Mesenchymal stem cell (in vitro differentiated cells and primary cell): ENCODE measurements at regions not wholly inside any gene's neighbourhood (a gene's known extent, or its start where the extent isn't known, plus 50 kb on each side); places are given as distances from the start of the nearest gene placed in this dataset.

Source experiments
- DNase-seq: peaks from one replicate; pipeline ENCODE4 v3.0.0-alpha.2; 2013
- H2AFZ ChIP-seq: one replicate; pipeline ENCODE4 v1.6.1; 2013; ENCODE audit warnings: low read depth, mild to moderate bottlenecking, control low read depth, inconsistent platforms, low read length, moderate library complexity
- H2AK5ac ChIP-seq: 2 replicates; pipeline ENCODE4 v1.6.1; 2013; ENCODE audit warnings: low read length, moderate library complexity, mild to moderate bottlenecking, inconsistent platforms; ENCODE audit not compliant: severe bottlenecking
- H2BK120ac ChIP-seq: one replicate; pipeline ENCODE4 v1.6.1; 2013; ENCODE audit warnings: low read depth, mild to moderate bottlenecking, inconsistent platforms, low read length, moderate library complexity
- H2BK12ac ChIP-seq, 2 experiments: one replicate each; pipeline ENCODE4 v1.6.1; 2013; ENCODE audit warnings: inconsistent platforms in 2 of 2, low read length in 2 of 2, mild to moderate bottlenecking in 2 of 2, moderate library complexity in 2 of 2, control low read depth in 1 of 2
- H2BK15ac ChIP-seq: one replicate; pipeline ENCODE4 v1.6.1; 2013; ENCODE audit warnings: mild to moderate bottlenecking, low read depth, inconsistent platforms; ENCODE audit not compliant: poor library complexity, severe bottlenecking
- H2BK5ac ChIP-seq: 2 replicates; pipeline ENCODE4 v1.6.1; 2013; ENCODE audit warnings: low read depth, mild to moderate bottlenecking, low read length, control low read depth, inconsistent platforms; ENCODE audit not compliant: poor library complexity, severe bottlenecking
- H3K14ac ChIP-seq, 2 experiments: one replicate each; pipeline ENCODE4 v1.6.1; 2013; ENCODE audit warnings: inconsistent platforms in 2 of 2, low read length in 2 of 2, control low read depth in 1 of 2, mild to moderate bottlenecking in 1 of 2, moderate library complexity in 1 of 2
- H3K18ac ChIP-seq, 2 experiments: one replicate each; pipeline ENCODE4 v1.6.1; 2013; ENCODE audit warnings: inconsistent platforms in 2 of 2, low read length in 2 of 2, control low read depth in 1 of 2, low read depth in 1 of 2, mild to moderate bottlenecking in 1 of 2
- H3K23ac ChIP-seq, 2 experiments: one replicate each; pipeline ENCODE4 v1.6.1; 2013; ENCODE audit warnings: inconsistent platforms in 2 of 2, low read length in 2 of 2, mild to moderate bottlenecking in 2 of 2, moderate library complexity in 2 of 2, control low read depth in 1 of 2
- H3K27ac ChIP-seq: 2 replicates; pipeline ENCODE4 v1.5.1; 2013; ENCODE audit warnings: mild to moderate bottlenecking, moderate library complexity, low read length, control low read depth, inconsistent platforms; ENCODE audit not compliant: poor library complexity, severe bottlenecking
- H3K27me3 ChIP-seq, 2 experiments: 2 replicates each; pipeline versions ENCODE4 v1.6.1 to v1.7.0; 2013; ENCODE audit warnings: low read length in 2 of 2, mild to moderate bottlenecking in 2 of 2, moderate library complexity in 2 of 2, control low read depth in 1 of 2, inconsistent platforms in 1 of 2; ENCODE audit not compliant: control insufficient read depth in 1 of 2, insufficient read depth in 1 of 2
- H3K36me3 ChIP-seq, 2 experiments: 2 replicates each; pipeline versions ENCODE4 v1.6.1 to v1.7.0; 2013; ENCODE audit warnings: low read length in 2 of 2, control low read depth in 1 of 2, inconsistent platforms in 1 of 2, low read depth in 1 of 2, mild to moderate bottlenecking in 1 of 2; ENCODE audit not compliant: insufficient read depth in 2 of 2, control insufficient read depth in 1 of 2
- H3K4ac ChIP-seq, 2 experiments: one replicate each; pipeline ENCODE4 v1.6.1; 2013; ENCODE audit warnings: inconsistent platforms in 2 of 2, low read length in 2 of 2, mild to moderate bottlenecking in 2 of 2, moderate library complexity in 2 of 2, control low read depth in 1 of 2, low read depth in 1 of 2
- H3K4me1 ChIP-seq: 2 replicates; pipeline ENCODE4 v1.6.1; 2013; ENCODE audit warnings: low read depth, low read length, control low read depth; ENCODE audit not compliant: control insufficient read depth, insufficient read depth
- H3K4me2 ChIP-seq: 2 replicates; pipeline ENCODE4 v1.6.1; 2013; ENCODE audit warnings: low read length, mild to moderate bottlenecking, inconsistent platforms; ENCODE audit not compliant: poor library complexity, severe bottlenecking
- H3K4me3 ChIP-seq, 2 experiments: 2 replicates each; pipeline versions ENCODE4 v1.5.1 to v1.7.0; 2013; ENCODE audit warnings: low read length in 2 of 2, mild to moderate bottlenecking in 2 of 2, control low read depth in 1 of 2, low read depth in 1 of 2; ENCODE audit not compliant: insufficient read depth in 1 of 2
- H3K79me1 ChIP-seq: replicated peaks from 2 replicates; pipeline ENCODE4 v1.6.1; 2013; ENCODE audit warnings: mild to moderate bottlenecking, control low read depth, low read length, inconsistent platforms; ENCODE audit not compliant: poor library complexity, severe bottlenecking
- H3K9ac ChIP-seq: 2 replicates; pipeline ENCODE4 v1.7.0; 2013; ENCODE audit warnings: mild to moderate bottlenecking, low read length, moderate library complexity
- H3K9me3 ChIP-seq: 2 replicates; pipeline ENCODE4 v1.7.0; 2013; ENCODE audit warnings: mild to moderate bottlenecking, low read length; ENCODE audit not compliant: control insufficient read depth
- H4K8ac ChIP-seq: one replicate; pipeline ENCODE4 v1.6.1; 2013; ENCODE audit warnings: inconsistent platforms, mild to moderate bottlenecking, low read length, moderate library complexity
- H4K91ac ChIP-seq: one replicate; pipeline ENCODE4 v1.6.1; 2013; ENCODE audit warnings: mild to moderate bottlenecking, low read length, inconsistent platforms
- WGBS: methylation state at CpG from one replicate; pipeline ENCODE4 v1.1.7; 2013; ENCODE audit warnings: mixed read lengths; 5-methylcytosine and 5-hydroxymethylcytosine counted together

GRCh38 chr2:48912110-48912509 is 156.6 kb upstream of the LHCGR start:
- WGBS = no CpG with 5 or more reads among the region's 4 CpGs
- Histone ChIP-seq H2BK120ac (no peak overlapping the region), H3K4me1 (no peaks in the 10 kb centered on the region), H3K23ac (no peak overlapping the region), H3K18ac (no peak overlapping the region), H2AK5ac (no peak overlapping the region), H3K36me3 (no peaks in the 10 kb centered on the region), H3K9ac (no peak overlapping the region), H3K27ac (no peak overlapping the region), H3K27me3 (peaks cover 0 to 3% of the 10 kb centered on the region in 2 experiments), H3K4me3 (no peak overlapping the region), H2BK12ac (no peak overlapping the region), H4K8ac (no peak overlapping the region), H2BK5ac (no peak overlapping the region), H3K4ac (no peak overlapping the region), H2AFZ (no peak overlapping the region), H3K4me2 (no peak overlapping the region), H3K79me1 (no peaks in the 10 kb centered on the region), H3K9me3 (no peaks in the 10 kb centered on the region), H4K91ac (no peak overlapping the region), H2BK15ac (no peak overlapping the region), H3K14ac (no peak overlapping the region)
- DNase-seq = no peak

GRCh38 chr2:48910961-48911360 is 155.4 kb upstream of the LHCGR start:
- Histone ChIP-seq H2BK120ac (no peak overlapping the region), H3K18ac (no peak overlapping the region), H2AK5ac (no peak overlapping the region), H3K4me3 (no peak overlapping the region), H3K4ac (no peak overlapping the region), H3K79me1 (no peaks in the 10 kb centered on the region), H2BK12ac (no peak overlapping the region), H2BK15ac (no peak overlapping the region), H2BK5ac (no peak overlapping the region), H3K14ac (no peak overlapping the region), H3K9me3 (no peaks in the 10 kb centered on the region), H3K27me3 (peaks cover 0 to 8% of the 10 kb centered on the region in 2 experiments), H4K91ac (no peak overlapping the region), H4K8ac (no peak overlapping the region), H2AFZ (no peak overlapping the region), H3K4me2 (no peak overlapping the region), H3K9ac (no peak overlapping the region), H3K36me3 (no peaks in the 10 kb centered on the region), H3K27ac (no peak overlapping the region), H3K23ac (no peak overlapping the region), H3K4me1 (no peaks in the 10 kb centered on the region)
- DNase-seq = no peak

- H2BK5ac ChIP-seq = no peak overlapping the region
- H3K27ac ChIP-seq = no peak overlapping the region
- no peak overlapping the region for H2BK15ac ChIP-seq
- no peak overlapping the region for H2AK5ac ChIP-seq
- WGBS = 74% methylated on average over 3 of the region's 3 CpGs
- no peaks in the 10 kb centered on the region for H3K9me3 ChIP-seq
- no peak overlapping the region for H3K4me2 ChIP-seq
- H4K91ac ChIP-seq = no peak overlapping the region
- no peak overlapping the region for H3K14ac ChIP-seq
- no peaks in the 10 kb centered on the region for H3K4me1 ChIP-seq
- no peak overlapping the region for H2AFZ ChIP-seq
- H3K79me1 ChIP-seq = no peaks in the 10 kb centered on the region
- no peak overlapping the region for H4K8ac ChIP-seq
- no peak overlapping the region for H2BK12ac ChIP-seq
- no peak overlapping the region for H3K4me3 ChIP-seq
- H3K9ac ChIP-seq = no peak overlapping the region
- no peak overlapping the region for H3K4ac ChIP-seq
- no peak overlapping the region for H3K23ac ChIP-seq
- H3K36me3 ChIP-seq = no peaks in the 10 kb centered on the region
- peaks cover 0 to 8% of the 10 kb centered on the region in 2 experiments for H3K27me3 ChIP-seq
- no peak overlapping the region for H3K18ac ChIP-seq
- H2BK120ac ChIP-seq = no peak overlapping the region
- DNase-seq = no peak
Observed at GRCh38 chr2:48906633-48907032, 151.1 kb upstream of the LHCGR start.

DNA sequence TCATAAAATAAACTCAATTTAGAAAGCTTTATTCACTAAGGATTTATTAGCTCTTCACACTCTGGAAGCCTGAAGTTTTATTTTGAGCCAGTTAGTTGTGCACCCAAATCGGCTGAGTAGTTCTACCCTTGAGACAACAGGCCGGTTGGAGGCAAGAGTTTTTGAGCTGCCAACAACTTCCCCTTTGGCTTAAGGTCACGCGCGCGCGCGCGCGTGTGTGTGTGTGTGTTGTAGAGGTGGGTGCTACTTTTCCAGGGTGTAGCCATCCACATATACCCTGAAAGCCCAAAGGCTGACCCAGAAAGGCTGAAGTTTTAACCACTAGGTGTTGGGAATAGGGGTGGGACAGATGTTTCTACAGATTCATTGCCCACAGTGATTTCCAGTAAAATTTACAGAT is 150.2 kb upstream of the LHCGR start:
- Histone ChIP-seq H3K9me3 (no peaks in the 10 kb centered on the region), H3K36me3 (no peaks in the 10 kb centered on the region), H4K8ac (no peak overlapping the region), H2BK120ac (no peak overlapping the region), H3K27me3 (peaks cover 0 to 8% of the 10 kb centered on the region in 2 experiments), H3K4me1 (no peaks in the 10 kb centered on the region), H3K4me3 (no peak overlapping the region), H3K79me1 (no peaks in the 10 kb centered on the region), H3K4ac (no peak overlapping the region), H2BK15ac (no peak overlapping the region), H2BK5ac (no peak overlapping the region), H4K91ac (no peak overlapping the region), H2AK5ac (no peak overlapping the region), H3K4me2 (no peak overlapping the region), H3K14ac (no peak overlapping the region), H2AFZ (no peak overlapping the region), H3K18ac (no peak overlapping the region), H3K27ac (no peak overlapping the region), H3K9ac (no peak overlapping the region), H3K23ac (no peak overlapping the region), H2BK12ac (no peak overlapping the region)
- no peak for DNase-seq
- 92% methylated on average over 3 of the region's 10 CpGs for WGBS
